ENCODE measurements at regions not wholly inside any gene's neighbourhood (a gene's known extent, or its start where the extent isn't known, plus 50 kb on each side); places are given as distances from the start of the nearest gene placed in this dataset.

DNA sequence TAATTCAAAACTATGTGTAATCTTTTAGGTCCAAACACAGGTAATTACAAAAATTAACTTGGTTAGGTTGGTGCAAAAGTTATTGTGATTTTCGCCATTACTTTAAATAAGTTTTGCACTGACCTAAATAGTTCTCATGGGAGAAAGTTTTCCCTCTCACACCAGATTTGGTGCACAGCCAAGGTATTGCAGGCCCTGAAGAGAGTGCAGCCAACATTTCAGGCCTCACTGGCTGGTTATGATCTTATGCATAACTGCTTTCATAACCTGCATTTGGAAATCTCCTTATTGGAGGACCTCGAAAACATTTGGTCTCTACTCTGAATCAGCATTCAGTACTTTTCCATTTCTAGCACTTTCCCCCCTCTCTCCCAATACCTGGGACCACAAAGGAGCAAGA lies 993.1 kb upstream of the MANEA start:
- TF ChIP-seq, protein P1, sequence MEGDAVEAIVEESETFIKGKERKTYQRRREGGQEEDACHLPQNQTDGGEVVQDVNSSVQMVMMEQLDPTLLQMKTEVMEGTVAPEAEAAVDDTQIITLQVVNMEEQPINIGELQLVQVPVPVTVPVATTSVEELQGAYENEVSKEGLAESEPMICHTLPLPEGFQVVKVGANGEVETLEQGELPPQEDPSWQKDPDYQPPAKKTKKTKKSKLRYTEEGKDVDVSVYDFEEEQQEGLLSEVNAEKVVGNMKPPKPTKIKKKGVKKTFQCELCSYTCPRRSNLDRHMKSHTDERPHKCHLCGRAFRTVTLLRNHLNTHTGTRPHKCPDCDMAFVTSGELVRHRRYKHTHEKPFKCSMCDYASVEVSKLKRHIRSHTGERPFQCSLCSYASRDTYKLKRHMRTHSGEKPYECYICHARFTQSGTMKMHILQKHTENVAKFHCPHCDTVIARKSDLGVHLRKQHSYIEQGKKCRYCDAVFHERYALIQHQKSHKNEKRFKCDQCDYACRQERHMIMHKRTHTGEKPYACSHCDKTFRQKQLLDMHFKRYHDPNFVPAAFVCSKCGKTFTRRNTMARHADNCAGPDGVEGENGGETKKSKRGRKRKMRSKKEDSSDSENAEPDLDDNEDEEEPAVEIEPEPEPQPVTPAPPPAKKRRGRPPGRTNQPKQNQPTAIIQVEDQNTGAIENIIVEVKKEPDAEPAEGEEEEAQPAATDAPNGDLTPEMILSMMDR (conservative IDR thresholded peaks at IDR 0.05), result no peak
- no peak for TF ChIP-seq ZFX (IDR thresholded peaks at IDR 0.05)
